ENCODE measurements at regions not wholly inside any gene's neighbourhood (a gene's known extent, or its start where the extent isn't known, plus 50 kb on each side); places are given as distances from the start of the nearest gene placed in this dataset.

DNA sequence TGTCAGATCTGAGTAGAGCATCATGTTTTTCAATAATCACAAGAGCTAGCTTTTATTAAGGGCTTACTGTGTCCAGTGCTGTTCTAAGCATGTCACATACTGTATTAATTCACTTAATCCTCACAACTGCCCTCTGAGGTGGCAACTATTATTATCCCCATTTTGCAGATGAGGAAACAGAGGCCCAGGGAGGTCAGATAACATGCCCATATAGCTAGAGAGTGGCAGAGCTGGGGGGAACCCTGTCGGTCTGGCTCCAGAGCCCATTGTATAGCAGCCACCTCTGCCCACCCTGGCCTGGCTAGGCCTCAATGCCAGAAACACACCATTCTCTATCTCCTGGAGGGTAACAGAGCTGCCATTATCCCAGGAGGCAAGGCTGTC is 113.2 kb downstream of the B3GNT2 start:
- WGBS (ENCODE audit: insufficient coverage): no CpG with 5 or more reads among the region's 1 CpG
- POLR2A ChIA-PET: no interaction called here
- peak overlapping the region; percentile 92 for H2AFZ ChIP-seq (ENCODE audit: insufficient read depth, low read depth, low read length, poor library complexity, severe bottlenecking)
- H3K4me2 ChIP-seq (replicated peaks; ENCODE audit: low read depth, low read length, poor library complexity, severe bottlenecking): peak overlapping the region; percentile 68
- CTCF ChIA-PET: interaction anchor here (0.8 kb wide), 1 partner anchor 8 kb away, joined by 3 read pairs; no protein-coding TSS in a partner anchor
- peaks cover 72 to 75% of the 10 kb centered on the region in 2 donors for H3K4me1 ChIP-seq (ENCODE audit: control insufficient read depth in 2 of 2, insufficient read depth in 2 of 2, low read length in 2 of 2)
- DNase-seq (no peak), ATAC-seq (ENCODE audit: low read depth) (no peak)
- H3K27ac Mint-ChIP-seq: no peak overlapping the region
- H4K20me1 ChIP-seq (ENCODE audit: control insufficient read depth, insufficient read depth, low read length, poor library complexity, severe bottlenecking): no peaks in the 10 kb centered on the region
- no peak overlapping the region for H3K4me3 Mint-ChIP-seq
- no peak overlapping the region for H3K9ac ChIP-seq (ENCODE audit: low read length)
- peaks cover 75% of the 10 kb centered on the region for H3K4me1 Mint-ChIP-seq
- no peaks in the 10 kb centered on the region for H3K36me3 ChIP-seq (replicated peaks in 1 of 2; ENCODE audit: control extremely low read depth in 1 of 2, control insufficient read depth in 1 of 2, extremely low read depth in 1 of 2, insufficient read depth in 2 of 2, low read length in 1 of 2)
- intact Hi-C loops (cut with micrococcal nuclease): no loop called here
- no peaks in the 10 kb centered on the region for H3K9me3 Mint-ChIP-seq (ENCODE audit: insufficient read depth)
- H3K27ac ChIP-seq (ENCODE audit: low read length in 2 of 2): peak overlapping the region in 1 of 2 donors; percentile 47
- H3K9me3 ChIP-seq (ENCODE audit: control extremely low read depth in 1 of 3, control insufficient read depth in 2 of 3, insufficient read depth in 1 of 3, low read length in 2 of 3): no peaks in the 10 kb centered on the region
- H3K4me3 ChIP-seq (ENCODE audit: control extremely low read depth in 1 of 5, extremely low read depth in 1 of 5, insufficient read depth in 1 of 5, low read depth in 2 of 5, low read length in 4 of 5): peak overlapping the region in 1 of 5 experiments; percentile 34
- H3K79me2 ChIP-seq (ENCODE audit: control insufficient read depth, insufficient read depth, low read length): no peaks in the 10 kb centered on the region
- no peaks in the 10 kb centered on the region for H3K27me3 Mint-ChIP-seq
- TF ChIP-seq, protein P1, sequence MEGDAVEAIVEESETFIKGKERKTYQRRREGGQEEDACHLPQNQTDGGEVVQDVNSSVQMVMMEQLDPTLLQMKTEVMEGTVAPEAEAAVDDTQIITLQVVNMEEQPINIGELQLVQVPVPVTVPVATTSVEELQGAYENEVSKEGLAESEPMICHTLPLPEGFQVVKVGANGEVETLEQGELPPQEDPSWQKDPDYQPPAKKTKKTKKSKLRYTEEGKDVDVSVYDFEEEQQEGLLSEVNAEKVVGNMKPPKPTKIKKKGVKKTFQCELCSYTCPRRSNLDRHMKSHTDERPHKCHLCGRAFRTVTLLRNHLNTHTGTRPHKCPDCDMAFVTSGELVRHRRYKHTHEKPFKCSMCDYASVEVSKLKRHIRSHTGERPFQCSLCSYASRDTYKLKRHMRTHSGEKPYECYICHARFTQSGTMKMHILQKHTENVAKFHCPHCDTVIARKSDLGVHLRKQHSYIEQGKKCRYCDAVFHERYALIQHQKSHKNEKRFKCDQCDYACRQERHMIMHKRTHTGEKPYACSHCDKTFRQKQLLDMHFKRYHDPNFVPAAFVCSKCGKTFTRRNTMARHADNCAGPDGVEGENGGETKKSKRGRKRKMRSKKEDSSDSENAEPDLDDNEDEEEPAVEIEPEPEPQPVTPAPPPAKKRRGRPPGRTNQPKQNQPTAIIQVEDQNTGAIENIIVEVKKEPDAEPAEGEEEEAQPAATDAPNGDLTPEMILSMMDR (IDR thresholded peaks at IDR 0.05): no peak
- no peak for TF ChIP-seq EZH2 (IDR thresholded peaks at IDR 0.05; ENCODE audit: borderline replicate concordance, insufficient read depth, low read depth, low read length, poor library complexity, severe bottlenecking)
- H3K27me3 ChIP-seq (replicated peaks in 1 of 4; ENCODE audit: control extremely low read depth in 1 of 4, control insufficient read depth in 3 of 4, insufficient read depth in 4 of 4, low read length in 3 of 4): no peaks in the 10 kb centered on the region

DNA sequence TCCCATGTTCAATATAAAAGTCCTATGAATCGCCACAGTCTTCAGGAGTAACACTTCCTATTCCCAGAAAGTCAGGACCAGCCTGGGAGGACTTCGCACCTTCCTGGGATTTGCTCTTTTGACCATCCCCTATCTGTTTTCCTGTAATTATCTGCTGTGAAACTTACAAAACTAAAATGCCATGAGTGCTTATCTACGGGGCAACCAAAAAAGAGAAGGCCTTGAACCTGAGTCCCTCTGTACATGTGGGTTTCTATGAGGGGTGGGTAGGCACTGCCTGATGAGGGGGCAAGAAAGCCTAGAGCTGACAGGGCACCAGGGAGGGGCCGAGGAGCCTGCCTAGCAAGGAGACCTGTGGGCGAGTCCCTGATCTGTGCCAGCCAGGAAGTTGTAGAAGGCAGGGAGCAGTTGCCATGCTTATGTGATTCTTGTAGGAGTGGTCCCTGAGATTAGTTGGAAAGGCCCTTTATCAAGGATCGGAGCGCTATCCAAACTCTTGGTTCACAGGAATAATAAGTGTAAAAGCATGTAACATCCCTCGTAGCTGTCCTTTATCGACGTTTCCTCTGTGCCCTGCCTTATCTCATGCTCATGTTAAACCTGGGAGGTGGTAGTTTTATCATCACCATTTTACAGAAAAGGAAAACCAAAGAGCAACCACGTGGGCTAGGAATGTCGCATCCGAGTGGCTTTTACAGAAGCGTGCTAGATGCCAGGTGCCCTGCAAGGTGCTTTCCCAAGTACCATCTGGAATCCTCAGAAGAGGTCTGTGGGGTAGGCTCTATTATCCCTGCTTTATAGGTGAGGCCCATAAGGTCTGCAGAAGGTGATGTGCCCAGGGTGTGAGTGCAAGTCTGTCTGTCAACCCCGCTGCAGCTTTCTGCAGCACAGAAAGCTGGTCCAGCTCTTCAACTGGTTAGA is 111.8 kb downstream of the B3GNT2 start:
- H3K4me1 ChIP-seq (ENCODE audit: control insufficient read depth in 2 of 2, insufficient read depth in 2 of 2, low read length in 2 of 2): peaks cover 73% of the 10 kb centered on the region in 2 donors
- no peak overlapping the region for H3K9ac ChIP-seq (ENCODE audit: low read length)
- peaks cover 80% of the 10 kb centered on the region for H3K4me1 Mint-ChIP-seq
- CTCF ChIA-PET: no interaction called here
- no peaks in the 10 kb centered on the region for H4K20me1 ChIP-seq (ENCODE audit: control insufficient read depth, insufficient read depth, low read length, poor library complexity, severe bottlenecking)
- DNase-seq (no peak), ATAC-seq (ENCODE audit: low read depth) (no peak)
- H3K79me2 ChIP-seq (ENCODE audit: control insufficient read depth, insufficient read depth, low read length): no peaks in the 10 kb centered on the region
- no peak overlapping the region for H3K27ac ChIP-seq (ENCODE audit: low read length in 2 of 2)
- peak overlapping the region in 1 of 5 experiments; percentile 10 for H3K4me3 ChIP-seq (ENCODE audit: control extremely low read depth in 1 of 5, extremely low read depth in 1 of 5, insufficient read depth in 1 of 5, low read depth in 2 of 5, low read length in 4 of 5)
- no peak overlapping the region for H2AFZ ChIP-seq (ENCODE audit: insufficient read depth, low read depth, low read length, poor library complexity, severe bottlenecking)
- no peaks in the 10 kb centered on the region for H3K27me3 Mint-ChIP-seq
- intact Hi-C loops (cut with micrococcal nuclease): no loop called here
- H3K36me3 ChIP-seq (replicated peaks in 1 of 2; ENCODE audit: control extremely low read depth in 1 of 2, control insufficient read depth in 1 of 2, extremely low read depth in 1 of 2, insufficient read depth in 2 of 2, low read length in 1 of 2): no peaks in the 10 kb centered on the region
- H3K9me3 ChIP-seq (ENCODE audit: control extremely low read depth in 1 of 3, control insufficient read depth in 2 of 3, insufficient read depth in 1 of 3, low read length in 2 of 3): no peaks in the 10 kb centered on the region
- H3K27ac Mint-ChIP-seq: peak overlapping the region; percentile 80
- no peak for TF ChIP-seq EZH2 (IDR thresholded peaks at IDR 0.05; ENCODE audit: borderline replicate concordance, insufficient read depth, low read depth, low read length, poor library complexity, severe bottlenecking)
- H3K27me3 ChIP-seq (replicated peaks in 1 of 4; ENCODE audit: control extremely low read depth in 1 of 4, control insufficient read depth in 3 of 4, insufficient read depth in 4 of 4, low read length in 3 of 4): no peaks in the 10 kb centered on the region
- H3K9me3 Mint-ChIP-seq (ENCODE audit: insufficient read depth): no peaks in the 10 kb centered on the region
- 86% methylated on average over 11 of the region's 15 CpGs for WGBS (ENCODE audit: insufficient coverage)
- peak overlapping the region; percentile 54 for H3K4me3 Mint-ChIP-seq
- H3K4me2 ChIP-seq (replicated peaks; ENCODE audit: low read depth, low read length, poor library complexity, severe bottlenecking): peak overlapping the region; percentile 44
- POLR2A ChIA-PET: no interaction called here

Data from B cell (primary cell).